Renal cortical epithelial cell (primary cell): ENCODE measurements at regions not wholly inside any gene's neighbourhood (a gene's known extent, or its start where the extent isn't known, plus 50 kb on each side); places are given as distances from the start of the nearest gene placed in this dataset.
A peak's percentile ranks its signal among the peaks of the same experiment; 100 is the strongest.
"Not testable (repeated sequence)": the region's sequence is repeated elsewhere in the genome, so short reads cannot be mapped to it uniquely, and the experiment has no call there.

Experiments used
- DNase-seq: peaks from one replicate; pipeline ENCODE4 v3.0.0-alpha.2; 2011; ENCODE audit warnings: low read depth

DNA sequence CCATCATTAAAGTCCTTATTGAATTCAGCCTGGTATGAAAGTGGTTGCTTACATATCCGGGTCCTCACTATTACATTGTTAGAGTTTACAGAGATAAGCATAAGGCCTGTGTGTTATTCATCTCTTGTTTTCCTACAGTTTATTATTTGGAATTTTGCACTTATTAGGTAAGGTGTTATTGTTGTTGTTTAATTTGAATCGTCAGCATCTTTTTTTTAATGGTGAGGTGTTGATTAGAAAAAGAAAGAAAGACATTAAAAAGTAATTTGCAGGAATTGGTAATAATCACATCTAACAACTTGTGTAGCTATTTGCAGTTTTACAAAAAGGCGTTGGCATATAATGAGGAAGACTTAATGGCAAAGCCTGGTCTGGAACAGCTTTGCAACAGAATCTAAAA lies 158.6 kb downstream of the SAMD5 start:
- no peak for DNase-seq

DNA sequence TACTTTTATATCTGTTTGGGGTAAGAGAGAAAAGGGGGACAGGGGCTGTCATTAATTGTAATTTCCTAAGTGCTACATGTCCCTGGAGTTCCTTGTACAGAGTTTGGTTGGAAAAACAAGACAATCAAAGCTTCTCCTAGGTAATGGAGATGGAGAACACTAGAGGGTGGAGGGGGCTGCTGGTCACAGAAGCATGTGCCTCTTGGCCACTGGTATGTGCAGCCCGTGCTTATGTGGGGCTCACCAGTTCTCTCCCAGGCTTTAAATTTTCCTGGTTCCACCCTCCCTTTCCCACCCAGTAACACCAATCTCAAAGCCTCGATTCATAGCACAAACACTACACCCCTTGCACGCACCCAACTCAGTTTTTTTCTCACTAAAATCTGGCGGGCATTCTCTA lies 165.6 kb downstream of the SAMD5 start:
- no peak for DNase-seq

DNA sequence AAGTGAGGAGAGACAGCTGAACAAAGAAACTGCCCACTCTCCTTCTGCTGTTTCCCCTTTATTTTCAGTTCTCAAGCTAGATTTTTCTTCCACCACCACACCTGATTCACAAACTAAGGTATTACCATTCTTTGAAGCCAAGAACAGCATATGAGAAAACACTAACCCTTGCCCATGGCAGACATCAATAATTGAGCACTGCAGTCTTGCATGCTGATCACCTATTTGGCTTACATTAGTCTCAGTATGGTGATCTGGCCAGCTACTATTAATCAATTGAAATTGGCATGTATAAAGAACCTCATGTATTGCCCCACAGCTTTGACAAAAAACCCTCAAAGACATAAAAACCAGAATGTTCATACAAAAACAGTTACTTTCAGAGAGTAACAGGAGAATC lies 166.3 kb downstream of the SAMD5 start:
- DNase-seq, result no peak

DNA sequence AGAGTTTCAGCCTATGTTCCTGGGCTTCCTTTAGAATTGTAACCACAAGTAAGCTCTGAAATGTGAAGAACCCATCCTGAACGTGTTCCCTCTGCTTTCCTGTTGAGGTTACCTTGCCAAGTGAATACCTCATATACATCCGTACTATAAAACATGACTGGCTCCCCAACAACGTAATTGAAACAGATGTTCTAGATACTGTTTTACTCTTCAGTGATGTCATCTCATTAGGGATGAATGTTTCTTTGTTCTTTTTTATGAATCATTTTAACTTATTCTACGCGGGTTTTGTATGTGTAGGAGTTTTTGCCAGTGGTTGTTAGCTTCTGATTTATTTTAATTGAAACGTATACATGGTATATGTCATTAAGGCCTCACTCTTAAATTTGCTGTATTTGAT lies 166.8 kb downstream of the SAMD5 start:
- no peak for DNase-seq

DNA sequence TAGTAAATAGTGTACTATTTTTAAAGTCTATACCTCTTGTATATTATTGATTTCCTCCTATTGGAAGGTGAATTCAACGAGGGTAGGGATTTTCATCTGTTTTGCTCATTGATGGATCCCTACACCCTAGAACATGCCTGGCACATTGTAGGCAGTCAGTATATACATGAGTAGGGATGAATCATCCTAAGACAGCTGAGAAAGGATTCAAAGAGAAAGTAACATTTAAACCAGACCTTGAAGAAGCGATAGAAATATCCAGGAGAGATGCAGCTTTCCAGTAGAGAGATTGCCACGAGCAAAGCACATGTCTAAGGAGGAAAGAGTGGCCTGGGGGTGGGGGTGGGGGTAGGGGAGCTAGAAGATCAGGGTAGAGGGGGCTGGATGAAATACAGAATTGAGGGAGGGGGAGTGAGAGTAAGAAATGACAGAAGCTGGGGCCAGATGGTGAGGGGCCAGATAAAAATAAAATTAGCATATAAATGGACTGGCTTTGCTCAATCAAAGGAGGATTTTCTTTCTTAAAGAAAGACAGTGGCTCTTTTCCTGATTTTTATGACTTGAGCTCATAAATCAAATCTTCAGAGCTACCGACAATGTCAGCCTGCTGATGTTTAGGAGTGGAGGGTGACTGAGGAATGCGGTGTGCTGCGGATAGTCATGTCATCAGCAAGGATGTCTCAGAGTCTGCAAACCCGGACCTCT lies 168.2 kb downstream of the SAMD5 start:
- DNase-seq, result no peak

DNA sequence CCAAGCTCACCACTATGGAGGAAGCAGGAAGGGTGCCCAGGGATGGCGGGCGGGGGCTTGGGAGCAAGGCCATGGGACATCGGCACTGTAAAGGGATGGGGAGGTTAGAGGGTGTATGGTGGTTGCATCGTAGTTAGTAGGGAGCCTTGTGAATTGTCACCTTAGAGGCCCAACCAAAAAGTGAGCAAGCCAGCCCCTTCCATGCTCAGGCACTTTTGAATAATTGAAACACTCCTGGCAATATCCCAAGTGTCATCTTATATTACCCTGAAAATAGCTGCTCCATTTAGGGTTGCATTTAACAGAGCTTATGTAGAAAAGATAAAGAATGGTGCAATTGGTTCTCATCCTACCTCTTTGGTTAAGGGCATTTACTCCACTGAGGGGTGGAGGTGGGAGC lies 169.2 kb downstream of the SAMD5 start:
- DNase-seq, result no peak

DNA sequence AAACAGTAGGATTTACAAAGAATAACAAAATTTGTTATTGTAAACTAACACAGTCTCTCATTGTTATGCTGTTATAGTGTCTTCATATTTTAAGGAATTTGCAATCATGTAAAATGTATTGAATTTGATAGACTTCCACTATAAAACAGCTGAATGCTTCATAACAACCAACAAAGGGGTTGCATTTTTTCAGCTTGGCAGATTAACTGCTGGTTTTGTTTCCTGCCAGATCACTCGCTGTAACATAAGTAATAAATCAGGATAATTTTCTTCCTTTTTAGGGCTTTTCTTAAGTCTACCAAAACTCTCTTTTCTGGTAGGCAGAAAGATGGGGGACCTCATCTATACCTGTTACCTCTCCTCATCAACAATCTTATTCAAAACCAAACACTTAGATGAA lies 169.8 kb downstream of the SAMD5 start:
- no peak for DNase-seq

DNA sequence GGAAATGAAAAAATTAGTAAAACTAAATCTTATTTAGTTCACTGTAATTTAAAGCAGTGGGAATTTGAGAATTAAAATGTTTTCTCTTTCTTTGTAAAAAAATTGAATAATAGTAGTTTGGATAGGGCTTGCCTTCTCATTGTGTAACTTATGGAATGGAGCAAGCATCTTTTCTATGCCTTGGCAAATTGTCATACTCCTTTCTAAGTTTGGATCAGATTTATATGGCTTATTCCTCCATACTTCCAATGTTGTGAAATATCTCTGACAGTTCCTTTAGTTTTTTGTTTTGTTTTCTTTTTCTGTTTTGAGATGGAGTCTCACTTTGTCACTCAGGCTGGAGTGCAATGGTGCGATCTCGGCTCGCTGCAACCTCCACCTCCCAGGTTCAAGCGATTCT lies 176.4 kb downstream of the SAMD5 start:
- no peak for DNase-seq

DNA sequence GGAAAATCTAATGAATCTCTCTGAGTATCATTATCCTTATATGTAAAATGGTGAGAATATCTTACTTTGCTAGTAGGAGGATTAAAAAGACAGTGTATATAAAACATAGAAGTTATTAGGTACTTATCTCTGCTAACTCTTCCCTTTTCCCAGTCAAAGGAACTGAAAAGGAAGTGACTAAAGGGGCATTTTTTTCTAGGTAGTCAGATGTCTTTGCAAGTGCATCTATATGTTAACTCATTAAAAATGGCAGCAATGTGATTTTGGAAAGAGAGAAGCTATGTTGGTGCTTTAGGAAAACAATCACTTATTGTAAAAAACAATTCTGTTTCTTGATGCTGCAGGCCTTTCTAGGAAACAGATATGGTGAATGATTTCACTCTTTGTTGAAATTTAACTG lies 180.9 kb downstream of the SAMD5 start:
- no peak for DNase-seq

DNA sequence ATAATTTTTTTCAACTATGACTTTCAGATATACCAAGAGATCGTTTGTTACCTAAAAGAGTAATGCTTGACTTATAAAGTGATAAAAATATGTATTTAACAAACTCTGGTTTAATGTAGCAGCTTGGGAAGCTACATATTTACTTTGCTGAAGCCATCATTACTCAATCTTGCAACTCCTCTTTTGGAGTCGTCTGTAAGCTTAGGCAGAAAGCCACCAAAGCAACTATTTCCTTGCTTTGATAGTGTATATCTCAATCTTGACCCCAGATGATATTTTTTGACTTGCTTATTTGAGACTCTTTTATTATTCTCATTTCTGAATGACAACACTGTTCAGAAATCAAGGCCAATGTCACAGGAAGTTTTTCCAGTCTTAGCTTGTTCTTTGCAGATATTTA lies 183.0 kb downstream of the SAMD5 start:
- no peak for DNase-seq

DNA sequence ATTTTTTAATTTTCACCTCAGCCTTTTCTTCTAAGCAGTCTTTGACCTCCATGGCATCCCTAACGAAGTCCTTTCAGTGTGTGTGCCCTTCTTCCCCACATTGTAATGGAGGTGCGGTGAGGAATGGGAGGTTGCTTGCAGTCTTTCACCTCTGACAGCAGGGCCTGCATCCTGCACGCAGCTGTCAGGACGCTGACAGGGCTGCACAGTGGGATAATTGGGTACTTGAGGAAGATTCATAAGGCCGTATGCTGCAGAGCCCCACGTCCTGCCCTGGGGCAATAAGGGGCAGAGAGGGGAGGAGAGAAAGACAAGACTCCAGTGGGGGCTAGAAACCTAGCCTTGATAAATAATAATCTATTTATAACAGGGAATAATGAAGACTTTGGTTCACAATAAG lies 184.7 kb downstream of the SAMD5 start:
- no peak for DNase-seq

DNA sequence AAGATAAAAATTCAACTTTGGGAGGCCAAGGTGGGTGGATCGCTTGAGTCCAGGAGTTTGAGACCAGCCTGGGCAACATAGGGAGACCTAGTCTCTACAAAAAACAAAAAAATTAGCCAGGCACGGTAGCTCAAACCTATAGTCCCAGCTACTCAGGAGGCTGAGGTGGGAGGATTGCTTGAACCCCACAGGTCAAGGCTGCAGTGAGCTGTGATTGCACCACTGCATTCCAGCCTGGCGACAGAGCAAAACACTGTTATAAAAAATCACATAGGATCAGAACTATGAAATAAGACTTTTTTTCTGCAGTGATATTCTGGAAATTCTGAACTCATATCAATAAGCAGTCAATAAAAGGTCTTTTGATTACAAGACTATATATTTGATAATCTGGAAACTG lies 186.1 kb downstream of the SAMD5 start:
- not testable (repeated sequence) for DNase-seq

DNA sequence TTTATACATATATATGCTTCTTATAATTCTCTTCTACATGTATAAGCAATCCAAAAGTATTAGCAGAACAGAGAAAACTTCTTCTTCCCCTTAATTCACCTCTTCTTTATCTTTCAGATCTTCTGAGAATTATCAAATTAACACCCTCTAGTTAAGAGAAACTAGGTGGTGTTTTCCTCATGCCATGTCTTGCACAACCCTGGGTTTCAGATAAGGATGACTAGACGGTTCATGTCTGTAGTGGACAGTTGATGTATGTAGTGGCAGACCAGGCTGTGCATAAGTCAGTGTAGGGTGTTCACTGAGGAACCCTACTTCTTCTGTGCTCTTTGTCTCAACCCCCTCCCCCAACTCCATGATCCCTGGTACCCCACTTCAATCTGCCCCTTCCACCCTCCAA lies 187.3 kb downstream of the SAMD5 start:
- DNase-seq, result no peak

DNA sequence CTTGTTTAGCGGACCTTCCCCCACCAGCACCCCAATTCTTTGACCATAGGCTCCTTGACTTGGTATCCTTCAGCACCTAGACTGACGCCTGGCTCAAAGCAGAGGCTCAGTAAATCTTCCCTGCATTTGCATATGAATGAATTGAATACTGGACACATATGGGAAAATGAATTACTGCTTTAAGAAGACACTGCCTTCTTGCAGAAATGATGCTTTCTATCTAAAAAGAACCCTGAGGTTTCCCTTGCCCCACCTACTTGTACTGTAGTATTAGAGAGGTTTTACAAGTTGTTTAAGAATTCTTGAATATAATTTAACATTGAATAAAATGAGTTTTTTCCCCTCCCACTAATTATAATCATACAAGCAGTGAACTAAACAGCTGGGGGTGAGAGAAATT lies 190.7 kb downstream of the SAMD5 start:
- DNase-seq, result no peak

DNA sequence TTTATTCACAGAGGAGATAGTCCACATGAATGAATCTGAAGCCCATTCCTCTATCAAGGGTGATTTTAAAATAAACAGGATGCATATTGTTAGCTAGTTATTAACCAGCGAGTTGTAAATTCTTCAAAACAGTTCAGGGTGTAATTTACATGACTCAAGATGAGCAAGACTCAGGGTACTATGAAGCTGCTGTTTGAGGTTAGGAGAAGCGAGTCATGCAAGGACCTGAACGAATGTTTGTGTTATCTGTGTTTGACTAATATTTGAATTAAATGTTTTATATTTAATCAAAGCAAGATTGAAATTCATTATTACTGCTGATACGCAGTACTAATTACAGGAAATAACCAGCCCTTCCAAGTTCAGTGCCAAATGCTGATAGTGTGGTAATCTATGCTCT lies 191.1 kb downstream of the SAMD5 start:
- DNase-seq, result peak; percentile 88

DNA sequence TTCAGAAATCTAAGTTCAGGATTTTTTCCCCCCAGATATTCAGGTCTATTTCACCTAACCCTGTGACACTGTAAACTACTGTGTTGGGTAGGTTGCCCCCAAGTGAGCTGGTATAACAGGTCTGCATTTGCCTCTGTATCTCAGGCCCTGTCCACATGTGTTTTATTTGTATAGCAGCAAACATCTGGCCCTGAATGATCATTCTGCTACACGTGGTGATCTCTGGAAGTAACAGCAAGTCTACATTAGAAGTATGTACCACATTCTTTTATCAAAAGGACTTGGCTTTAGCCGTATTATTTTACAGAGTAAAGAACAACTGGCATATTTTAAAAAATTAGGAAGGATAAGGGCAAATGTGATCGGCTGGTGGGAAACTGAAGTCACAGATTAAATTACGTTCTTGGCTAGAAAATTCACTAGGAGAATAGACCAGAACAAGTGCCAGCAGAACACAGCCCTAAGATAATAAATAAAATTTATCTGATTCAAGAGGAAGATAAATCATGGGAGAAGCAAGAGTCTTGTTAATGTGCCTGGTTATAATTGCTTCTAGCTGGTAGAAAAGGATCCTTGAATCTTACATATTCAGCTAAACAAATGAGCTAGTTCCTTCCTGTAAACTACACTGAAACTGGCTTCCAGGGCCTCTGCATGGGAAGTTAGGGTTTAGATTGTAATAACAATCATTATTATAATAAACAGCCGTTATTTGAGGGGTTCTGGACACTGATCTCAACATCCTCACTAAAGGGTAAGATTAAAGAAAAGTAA lies 192.1 kb downstream of the SAMD5 start:
- DNase-seq, result no peak

DNA sequence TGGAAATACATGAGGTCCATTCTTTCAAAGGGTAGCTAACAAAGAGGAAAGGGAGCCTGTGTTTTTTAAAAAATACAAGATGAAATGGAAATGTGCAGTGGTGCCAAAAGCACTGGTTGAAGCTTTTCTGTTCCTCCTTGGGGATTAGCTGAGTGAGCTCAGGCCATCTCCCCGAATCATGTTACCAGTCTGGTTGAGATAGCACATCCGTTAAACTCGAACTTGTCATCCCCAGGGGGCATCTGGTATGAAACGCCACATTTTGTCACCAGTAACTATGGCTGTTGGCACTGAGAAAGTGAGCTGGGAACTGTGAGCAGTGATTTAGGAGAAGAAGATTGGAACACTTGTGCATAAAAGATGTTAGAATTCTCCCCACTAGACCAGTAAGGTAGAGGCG lies 196.2 kb downstream of the SAMD5 start:
- DNase-seq, result no peak

DNA sequence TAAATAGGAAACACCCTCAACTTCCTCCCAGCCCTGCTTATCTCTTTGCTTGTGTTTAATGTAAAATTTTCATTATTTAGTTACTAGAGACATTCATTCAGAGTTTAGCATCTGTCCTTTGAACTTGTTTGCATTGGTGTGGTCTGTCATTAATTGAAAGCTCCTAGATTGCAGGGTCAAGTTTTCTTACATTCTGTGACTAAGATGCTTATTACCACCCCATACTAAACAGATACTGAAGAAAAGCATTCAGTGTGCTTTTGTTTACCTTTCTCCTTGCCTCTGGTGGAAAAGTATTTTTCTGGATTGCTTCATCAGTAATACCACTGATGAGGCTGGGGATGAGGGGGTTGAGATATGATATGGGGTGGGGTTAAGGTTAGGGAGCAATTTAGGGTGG lies 199.0 kb downstream of the SAMD5 start:
- DNase-seq, result peak; percentile 64

DNA sequence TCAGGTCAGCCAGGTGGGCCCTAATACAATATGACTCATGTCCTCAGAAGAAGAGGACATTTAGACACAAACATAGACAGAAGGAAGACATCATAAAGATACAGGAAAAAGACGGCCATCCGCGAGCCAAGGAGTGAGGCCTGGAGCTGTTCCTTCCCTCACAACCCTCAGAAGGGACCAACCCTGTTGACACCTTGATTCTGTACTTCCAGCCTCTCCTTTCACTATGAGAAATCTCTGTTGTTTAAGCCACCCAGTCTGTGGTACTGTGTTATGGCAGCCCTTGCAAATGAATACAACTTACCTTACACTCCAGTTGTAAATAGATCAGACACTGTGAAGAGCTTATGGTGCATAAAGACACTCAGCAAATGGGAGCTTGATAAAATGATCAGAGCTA lies 199.7 kb downstream of the SAMD5 start:
- no peak for DNase-seq

DNA sequence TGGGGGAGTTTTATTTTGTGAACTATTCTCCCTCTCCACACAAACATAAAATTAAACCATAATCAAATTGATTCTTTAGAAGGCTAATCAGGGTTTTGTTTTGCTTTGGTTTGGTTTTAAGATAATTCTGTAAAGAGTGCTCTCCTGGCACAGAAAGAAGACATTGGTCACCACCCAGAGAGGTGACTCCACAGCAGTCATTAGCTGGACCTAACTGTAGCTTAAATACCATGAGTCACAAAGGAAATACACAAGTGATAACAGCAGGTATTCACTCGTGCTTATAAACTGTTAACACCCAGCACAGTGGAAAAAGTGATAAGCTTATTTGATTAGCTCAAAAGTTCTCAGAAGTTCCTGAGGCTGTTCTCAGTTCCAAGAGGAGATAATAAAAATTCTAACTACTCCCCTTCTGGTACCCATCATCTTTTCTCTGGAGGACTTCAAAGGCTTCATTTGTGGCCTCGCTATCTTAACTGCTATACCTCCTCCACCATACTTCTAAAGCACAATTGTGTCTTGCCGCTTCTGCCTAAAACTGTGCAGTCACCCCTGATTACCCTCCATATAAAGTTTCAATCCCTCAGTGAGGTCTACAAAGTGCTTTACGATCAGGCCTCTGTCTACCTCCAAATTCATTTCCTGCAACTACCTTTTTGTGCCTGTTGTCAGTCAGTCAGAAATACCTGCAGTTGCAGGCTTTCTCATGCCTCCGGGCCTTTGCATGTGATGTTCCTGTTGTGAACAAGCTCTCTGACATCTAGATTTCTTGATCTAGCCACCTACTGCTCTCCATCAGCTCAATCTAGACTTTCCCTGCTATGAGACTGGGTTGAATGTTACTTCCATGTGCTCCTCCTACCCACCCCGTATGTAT lies 201.1 kb downstream of the SAMD5 start:
- DNase-seq, result peak; percentile 60

DNA sequence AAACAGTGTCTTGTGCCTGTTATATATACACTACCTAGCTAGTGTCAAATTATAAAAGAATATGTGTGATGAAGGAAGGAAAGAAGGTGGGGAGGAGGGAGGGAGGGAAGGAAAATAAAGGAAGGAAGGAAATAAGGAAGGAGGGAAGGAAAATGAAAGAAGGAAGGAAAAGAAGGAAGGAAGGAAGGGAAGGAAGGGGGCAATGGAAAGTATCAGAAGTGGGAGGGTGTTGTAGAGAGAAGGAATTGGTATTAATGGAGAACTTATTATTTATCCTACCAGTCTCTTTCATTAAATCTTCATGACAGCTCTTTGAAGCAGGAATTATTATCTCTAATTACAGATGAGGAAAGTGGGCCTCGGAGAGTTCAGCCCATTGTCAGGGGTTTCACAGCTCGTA lies 202.4 kb downstream of the SAMD5 start:
- DNase-seq, result no peak

DNA sequence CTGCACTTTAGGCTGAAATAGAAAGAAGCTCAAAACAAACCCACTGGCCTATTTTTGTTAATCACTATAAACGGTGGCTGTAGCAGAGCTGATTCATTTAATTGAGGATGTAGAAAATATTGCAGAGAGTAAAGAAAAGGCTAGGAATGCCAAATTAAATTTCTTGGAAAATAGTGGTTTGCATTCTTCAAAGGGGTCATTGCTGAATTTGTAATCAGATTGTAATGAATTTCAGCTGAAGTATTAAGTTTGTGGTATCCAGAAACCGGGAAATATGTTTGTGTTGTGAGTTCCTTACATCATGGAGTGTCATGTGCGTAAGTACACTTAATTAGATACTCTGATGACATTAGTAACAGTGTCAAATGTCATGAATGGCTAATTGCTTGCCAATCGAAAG lies 203.0 kb downstream of the SAMD5 start:
- DNase-seq, result no peak

DNA sequence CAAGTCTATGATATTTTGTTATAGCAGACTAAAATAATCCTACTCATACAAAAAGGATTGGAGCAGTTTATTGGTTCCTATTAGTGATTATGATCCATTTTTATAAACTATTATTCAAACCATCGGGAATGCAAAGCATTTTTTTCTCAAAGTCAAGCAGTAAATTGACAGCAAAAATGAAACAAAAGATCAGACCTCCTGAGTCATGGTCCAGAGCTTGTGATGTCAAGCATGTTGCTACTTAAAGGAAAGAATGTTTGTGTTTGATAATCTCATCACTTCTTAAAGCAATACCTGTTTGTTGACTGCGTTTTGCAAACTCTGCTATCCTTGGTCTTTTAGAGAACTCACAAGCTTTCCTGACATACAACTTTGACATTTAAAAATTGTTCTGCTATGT lies 204.4 kb downstream of the SAMD5 start:
- DNase-seq, result peak; percentile 27
